HUES64 (cell line): ENCODE measurements at regions not wholly inside any gene's neighbourhood (a gene's known extent, or its start where the extent isn't known, plus 50 kb on each side); places are given as distances from the start of the nearest gene placed in this dataset.

Source experiments
- H3K27ac ChIP-seq: 2 replicates; pipeline ENCODE4 v1.7.0; 2013; ENCODE audit warnings: low read depth, low read length, inconsistent platforms
- H3K27me3 ChIP-seq: 2 replicates; pipeline ENCODE4 v1.6.1; 2013; ENCODE audit warnings: mild to moderate bottlenecking, low read length; ENCODE audit not compliant: insufficient read depth
- H3K36me3 ChIP-seq: 2 replicates; pipeline ENCODE4 v1.6.1; 2013; ENCODE audit warnings: mild to moderate bottlenecking, low read length; ENCODE audit not compliant: insufficient read depth
- H3K4me1 ChIP-seq: 2 replicates; pipeline ENCODE4 v1.6.1; 2013; ENCODE audit warnings: mild to moderate bottlenecking, low read length, moderate library complexity; ENCODE audit not compliant: insufficient read depth
- H3K4me3 ChIP-seq: 2 replicates; pipeline ENCODE4 v1.5.1; 2013; ENCODE audit warnings: mild to moderate bottlenecking, low read length, moderate library complexity
- H3K9ac ChIP-seq: 2 replicates; pipeline ENCODE4 v1.6.1; 2013; ENCODE audit warnings: mild to moderate bottlenecking, low read depth, low read length
- H3K9me3 ChIP-seq: 2 replicates; pipeline ENCODE4 v1.6.1; 2013; ENCODE audit warnings: low read depth, low read length; ENCODE audit not compliant: insufficient read depth
- WGBS: fragments of 150-250, 120-280 bp; methylation state at CpG from one replicate; pipeline ENCODE4 v1.1.7; 2013; ENCODE audit warnings: missing lambda C conversion rate; 5-methylcytosine and 5-hydroxymethylcytosine counted together

- Histone ChIP-seq H3K4me1 (peaks cover 12% of the 10 kb centered on the region; the same call in 1 of the 2 replicates), H3K9ac (no peak overlapping the region), H3K9me3 (peaks cover 20% of the 10 kb centered on the region; the same call in 1 of the 2 replicates), H3K27ac (no peak overlapping the region), H3K27me3 (no peaks in the 10 kb centered on the region), H3K4me3 (no peak overlapping the region), H3K36me3 (no peaks in the 10 kb centered on the region)
- 78% methylated on average over 4 of the region's 4 CpGs for WGBS
Measured at GRCh38 chr5:4561403-4561802, 578.7 kb upstream of the ADAMTS16 start.

- H3K27me3 ChIP-seq = no peaks in the 10 kb centered on the region
- H3K27ac ChIP-seq = no peak overlapping the region
- 56% methylated on average over 4 of the region's 4 CpGs for WGBS
- no peak overlapping the region for H3K9ac ChIP-seq
- H3K36me3 ChIP-seq = no peaks in the 10 kb centered on the region
- H3K4me1 ChIP-seq = no peaks in the 10 kb centered on the region; the same call in 1 of the 2 replicates
- H3K4me3 ChIP-seq = no peak overlapping the region
- H3K9me3 ChIP-seq = peaks cover 20% of the 10 kb centered on the region; the same call in 1 of the 2 replicates
Measured at GRCh38 chr5:4563400-4563799, 576.7 kb upstream of the ADAMTS16 start.

- Histone ChIP-seq H3K4me3 (no peak overlapping the region), H3K27ac (no peak overlapping the region), H3K27me3 (no peaks in the 10 kb centered on the region), H3K9me3 (no peaks in the 10 kb centered on the region), H3K36me3 (no peaks in the 10 kb centered on the region), H3K9ac (no peak overlapping the region; the same call in 1 of the 2 replicates), H3K4me1 (peaks cover 22% of the 10 kb centered on the region)
- WGBS = 97% methylated on average over 4 of the region's 5 CpGs
Measured at GRCh38 chr5:4570047-4570995, 569.8 kb upstream of the ADAMTS16 start.

- WGBS = 77% methylated on average over 7 of the region's 7 CpGs
- no peak overlapping the region for H3K4me3 ChIP-seq
- H3K9ac ChIP-seq = no peak overlapping the region; the same call in 1 of the 2 replicates
- no peaks in the 10 kb centered on the region for H3K27me3 ChIP-seq
- H3K4me1 ChIP-seq = peaks cover 22% of the 10 kb centered on the region
- H3K27ac ChIP-seq = peak overlapping the region; percentile 63
- H3K9me3 ChIP-seq = no peaks in the 10 kb centered on the region
- H3K36me3 ChIP-seq = no peaks in the 10 kb centered on the region
Measured at GRCh38 chr5:4571248-4571948, 568.7 kb upstream of the ADAMTS16 start.

- WGBS = 98% methylated on average over 6 of the region's 6 CpGs
- Histone ChIP-seq H3K4me3 (no peak overlapping the region), H3K9me3 (no peaks in the 10 kb centered on the region), H3K4me1 (peaks cover 22% of the 10 kb centered on the region), H3K36me3 (no peaks in the 10 kb centered on the region), H3K9ac (no peak overlapping the region), H3K27me3 (no peaks in the 10 kb centered on the region), H3K27ac (no peak overlapping the region)
Measured at GRCh38 chr5:4572311-4573100, 567.6 kb upstream of the ADAMTS16 start.

- Histone ChIP-seq H3K4me3 (no peak overlapping the region), H3K4me1 (peaks cover 14% of the 10 kb centered on the region), H3K9me3 (no peaks in the 10 kb centered on the region), H3K27me3 (no peaks in the 10 kb centered on the region), H3K27ac (no peak overlapping the region), H3K36me3 (no peaks in the 10 kb centered on the region), H3K9ac (no peak overlapping the region)
- 95% methylated on average over 4 of the region's 4 CpGs for WGBS
Measured at GRCh38 chr5:4575608-4576007, 564.5 kb upstream of the ADAMTS16 start.

GRCh38 chr5:4576161-4576748, 563.9 kb upstream of the ADAMTS16 start:
- H3K36me3 ChIP-seq = no peaks in the 10 kb centered on the region
- no peaks in the 10 kb centered on the region for H3K9me3 ChIP-seq
- H3K9ac ChIP-seq = no peak overlapping the region
- WGBS = 92% methylated on average over 2 of the region's 4 CpGs
- no peaks in the 10 kb centered on the region for H3K27me3 ChIP-seq
- peaks cover 7% of the 10 kb centered on the region for H3K4me1 ChIP-seq
- H3K27ac ChIP-seq = no peak overlapping the region
- H3K4me3 ChIP-seq = no peak overlapping the region

GRCh38 chr5:4576908-4577307, 563.2 kb upstream of the ADAMTS16 start:
- H3K4me1 ChIP-seq = peaks cover under 1% of the 10 kb centered on the region; the same call in 1 of the 2 replicates
- H3K9ac ChIP-seq = no peak overlapping the region
- WGBS = 91% methylated on average over 14 of the region's 14 CpGs
- H3K27me3 ChIP-seq = no peaks in the 10 kb centered on the region
- H3K27ac ChIP-seq = no peak overlapping the region
- no peaks in the 10 kb centered on the region for H3K36me3 ChIP-seq
- H3K9me3 ChIP-seq = no peaks in the 10 kb centered on the region
- no peak overlapping the region for H3K4me3 ChIP-seq

GRCh38 chr5:4579679-4580078, 560.5 kb upstream of the ADAMTS16 start:
- no peaks in the 10 kb centered on the region for H3K9me3 ChIP-seq
- H3K36me3 ChIP-seq = no peaks in the 10 kb centered on the region
- no peak overlapping the region for H3K27ac ChIP-seq
- 94% methylated on average over 7 of the region's 7 CpGs for WGBS
- no peaks in the 10 kb centered on the region for H3K27me3 ChIP-seq
- no peak overlapping the region for H3K9ac ChIP-seq
- H3K4me3 ChIP-seq = no peak overlapping the region
- H3K4me1 ChIP-seq = no peaks in the 10 kb centered on the region

GRCh38 chr5:4580772-4581171, 559.4 kb upstream of the ADAMTS16 start:
- Histone ChIP-seq H3K9ac (no peak overlapping the region), H3K9me3 (no peaks in the 10 kb centered on the region), H3K27ac (no peak overlapping the region), H3K36me3 (no peaks in the 10 kb centered on the region), H3K4me1 (no peaks in the 10 kb centered on the region), H3K4me3 (no peak overlapping the region), H3K27me3 (no peaks in the 10 kb centered on the region)
- WGBS = 96% methylated on average over 19 of the region's 19 CpGs
